GM12878 (cell line): ENCODE measurements at regions not wholly inside any gene's neighbourhood (a gene's known extent, or its start where the extent isn't known, plus 50 kb on each side); places are given as distances from the start of the nearest gene placed in this dataset.

ENCODE experiments used
- EZH2 ChIP-seq: IDR thresholded peaks from 2 replicates; pipeline ENCODE4 v1.6.1; 2012; ENCODE audit warnings: low read depth, mild to moderate bottlenecking, control low read depth, inconsistent platforms, low read length, borderline replicate concordance; ENCODE audit not compliant: control insufficient read depth
- HDAC6 ChIP-seq: fragments of 200-600 bp; sonication (generic); IDR thresholded peaks from one replicate; pipeline ENCODE4 v1.8.0; 2017; ENCODE audit warnings: antibody characterized with exemption; ENCODE audit not compliant: unreplicated experiment
- SMC3 ChIP-seq: IDR thresholded peaks from 2 replicates; pipeline ENCODE4 v1.6.1; 2011; ENCODE audit warnings: low read length, improper control_type of control experiment, borderline replicate concordance

- no peak for TF ChIP-seq EZH2
- TF ChIP-seq SMC3: no peak
- no peak for TF ChIP-seq HDAC6
These were observed 103.5 kb upstream of the RASSF8 start for GRCh38 chr12:25854991-25855390.
